ENCODE measurements at regions not wholly inside any gene's neighbourhood (a gene's known extent, or its start where the extent isn't known, plus 50 kb on each side); places are given as distances from the start of the nearest gene placed in this dataset.

DNA sequence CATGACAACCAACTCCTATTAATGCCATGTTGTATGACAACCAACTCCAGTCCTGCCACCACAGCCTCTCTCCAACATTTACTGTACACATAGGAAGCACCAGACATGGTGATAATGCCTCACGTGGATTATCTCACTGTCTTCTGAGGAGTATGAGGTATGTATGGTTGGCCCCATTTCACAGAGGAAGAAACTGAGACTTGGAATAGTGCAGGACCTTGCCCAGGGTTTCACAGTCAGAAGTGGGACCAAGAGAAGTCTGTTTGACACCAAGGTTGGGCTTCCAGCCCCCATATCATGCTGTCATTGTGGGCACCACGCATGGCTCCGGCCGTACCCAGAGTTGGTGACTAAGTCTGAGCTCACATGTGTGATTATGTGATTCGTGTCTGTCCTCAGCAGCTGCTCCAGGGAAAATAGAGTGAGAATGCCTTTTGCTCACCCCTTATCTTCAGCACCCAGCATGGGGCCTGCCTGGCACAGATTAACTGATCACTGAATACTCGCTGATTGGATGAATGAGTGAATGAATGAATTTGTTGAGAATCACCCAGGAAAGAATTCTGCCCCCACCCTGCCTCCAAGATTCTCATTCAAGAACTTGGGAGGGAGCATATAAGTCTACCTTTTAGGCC is 204.1 kb upstream of the NLRP1 start:
- intact Hi-C loops (cut with micrococcal nuclease): no loop called here
- H3K9me3 ChIP-seq (ENCODE audit: control insufficient read depth, insufficient read depth, low read length): peaks cover 5% of the 10 kb centered on the region
- DNase-seq (no peak), ATAC-seq (no peak)
- no peak overlapping the region for H3K27ac ChIP-seq (ENCODE audit: low read length)
- no peaks in the 10 kb centered on the region for H3K4me1 ChIP-seq (ENCODE audit: control insufficient read depth, insufficient read depth, low read length)
- no peaks in the 10 kb centered on the region for H3K36me3 ChIP-seq (ENCODE audit: control insufficient read depth, insufficient read depth, low read length)
- no peak overlapping the region for H3K4me3 ChIP-seq (ENCODE audit: low read length)
- no peaks in the 10 kb centered on the region for H3K36me3 Mint-ChIP-seq
- H3K9me3 Mint-ChIP-seq: peaks cover 0 to 3% of the 10 kb centered on the region in 2 donors
- peaks cover 10 to 39% of the 10 kb centered on the region in 2 donors for H3K27me3 Mint-ChIP-seq (ENCODE audit: low read depth in 2 of 2)
- H3K27me3 ChIP-seq (ENCODE audit: control insufficient read depth, insufficient read depth, low read length): no peaks in the 10 kb centered on the region
- no peak overlapping the region for H3K27ac Mint-ChIP-seq
- H3K4me1 Mint-ChIP-seq: no peaks in the 10 kb centered on the region
- TF ChIP-seq, protein P1, sequence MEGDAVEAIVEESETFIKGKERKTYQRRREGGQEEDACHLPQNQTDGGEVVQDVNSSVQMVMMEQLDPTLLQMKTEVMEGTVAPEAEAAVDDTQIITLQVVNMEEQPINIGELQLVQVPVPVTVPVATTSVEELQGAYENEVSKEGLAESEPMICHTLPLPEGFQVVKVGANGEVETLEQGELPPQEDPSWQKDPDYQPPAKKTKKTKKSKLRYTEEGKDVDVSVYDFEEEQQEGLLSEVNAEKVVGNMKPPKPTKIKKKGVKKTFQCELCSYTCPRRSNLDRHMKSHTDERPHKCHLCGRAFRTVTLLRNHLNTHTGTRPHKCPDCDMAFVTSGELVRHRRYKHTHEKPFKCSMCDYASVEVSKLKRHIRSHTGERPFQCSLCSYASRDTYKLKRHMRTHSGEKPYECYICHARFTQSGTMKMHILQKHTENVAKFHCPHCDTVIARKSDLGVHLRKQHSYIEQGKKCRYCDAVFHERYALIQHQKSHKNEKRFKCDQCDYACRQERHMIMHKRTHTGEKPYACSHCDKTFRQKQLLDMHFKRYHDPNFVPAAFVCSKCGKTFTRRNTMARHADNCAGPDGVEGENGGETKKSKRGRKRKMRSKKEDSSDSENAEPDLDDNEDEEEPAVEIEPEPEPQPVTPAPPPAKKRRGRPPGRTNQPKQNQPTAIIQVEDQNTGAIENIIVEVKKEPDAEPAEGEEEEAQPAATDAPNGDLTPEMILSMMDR (IDR thresholded peaks at IDR 0.05): no peak
- H3K4me3 Mint-ChIP-seq: no peak overlapping the region
- WGBS (ENCODE audit: insufficient coverage): 86% methylated on average over 5 of the region's 6 CpGs

DNA sequence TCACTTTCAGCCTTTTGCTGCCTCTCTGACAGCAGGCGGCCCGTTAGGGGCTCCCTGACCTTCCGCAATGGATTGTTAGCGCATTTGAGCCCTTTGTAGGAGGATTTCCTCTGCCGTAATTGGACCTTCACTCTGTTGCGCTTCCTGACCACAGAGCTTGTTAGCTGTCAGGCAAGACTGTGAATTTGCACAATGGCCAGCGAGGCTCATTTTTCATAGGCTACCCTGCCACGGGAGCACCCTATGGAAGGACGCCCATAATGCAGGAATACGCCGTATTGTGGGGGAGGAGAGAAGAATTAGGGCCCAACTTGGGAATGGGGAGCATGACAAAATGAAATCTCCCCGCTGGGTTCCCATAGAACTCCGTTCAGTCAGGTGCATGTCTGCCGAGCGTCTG is 205.2 kb upstream of the NLRP1 start:
- no peak overlapping the region for H3K27ac Mint-ChIP-seq

DNA sequence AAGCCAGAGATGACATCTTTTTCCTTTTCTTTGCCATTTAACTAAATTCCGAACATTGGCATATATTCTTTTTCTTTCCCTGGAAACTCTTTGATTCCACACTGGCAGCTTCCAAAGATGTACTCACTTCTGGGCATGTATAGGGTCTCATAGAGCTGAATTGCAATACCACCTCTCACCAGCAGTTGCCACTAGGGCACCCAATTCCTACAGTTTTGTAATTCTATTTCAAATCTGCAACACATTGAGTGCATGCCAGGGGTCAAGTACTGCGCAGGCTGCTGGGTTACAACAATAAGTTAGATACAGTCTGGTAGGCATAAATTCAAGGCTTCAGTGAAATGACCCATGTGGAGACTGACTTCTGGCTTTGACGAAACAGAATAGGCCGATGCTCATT is 208.8 kb upstream of the NLRP1 start:
- H3K9me3 Mint-ChIP-seq: peaks cover 0 to 3% of the 10 kb centered on the region in 2 donors
- no peak overlapping the region for H3K4me3 Mint-ChIP-seq
- TF ChIP-seq, protein P1 (IDR thresholded peaks at IDR 0.05): no peak
- Histone ChIP-seq H3K4me3 (ENCODE audit: low read length) (no peak overlapping the region), H3K9me3 (ENCODE audit: control insufficient read depth, insufficient read depth, low read length) (peaks cover 5% of the 10 kb centered on the region), H3K36me3 (ENCODE audit: control insufficient read depth, insufficient read depth, low read length) (no peaks in the 10 kb centered on the region), H3K27me3 (ENCODE audit: control insufficient read depth, insufficient read depth, low read length) (no peaks in the 10 kb centered on the region), H3K4me1 (ENCODE audit: control insufficient read depth, insufficient read depth, low read length) (no peaks in the 10 kb centered on the region), H3K27ac (ENCODE audit: low read length) (no peak overlapping the region)
- no peaks in the 10 kb centered on the region for H3K4me1 Mint-ChIP-seq
- no peak overlapping the region for H3K27ac Mint-ChIP-seq
- WGBS (ENCODE audit: insufficient coverage): 90% methylated on average over 4 of the region's 4 CpGs
- no peaks in the 10 kb centered on the region for H3K36me3 Mint-ChIP-seq
- no peak for DNase-seq
- intact Hi-C loops (cut with micrococcal nuclease): no loop called here
- ATAC-seq: no peak
- peaks cover 14 to 51% of the 10 kb centered on the region in 2 donors for H3K27me3 Mint-ChIP-seq (ENCODE audit: low read depth in 2 of 2)

More for the DNA sequence above, 205.2 kb upstream of the NLRP1 start:
- Histone ChIP-seq H3K9me3 (ENCODE audit: control insufficient read depth, insufficient read depth, low read length) (peaks cover 5% of the 10 kb centered on the region), H3K27me3 (ENCODE audit: control insufficient read depth, insufficient read depth, low read length) (no peaks in the 10 kb centered on the region), H3K36me3 (ENCODE audit: control insufficient read depth, insufficient read depth, low read length) (no peaks in the 10 kb centered on the region), H3K27ac (ENCODE audit: low read length) (no peak overlapping the region), H3K4me1 (ENCODE audit: control insufficient read depth, insufficient read depth, low read length) (no peaks in the 10 kb centered on the region), H3K4me3 (ENCODE audit: low read length) (no peak overlapping the region)
- peaks cover 10 to 39% of the 10 kb centered on the region in 2 donors for H3K27me3 Mint-ChIP-seq (ENCODE audit: low read depth in 2 of 2)
- H3K4me1 Mint-ChIP-seq: no peaks in the 10 kb centered on the region
- no peak for DNase-seq
- H3K9me3 Mint-ChIP-seq: peaks cover 0 to 3% of the 10 kb centered on the region in 2 donors
- WGBS (ENCODE audit: insufficient coverage): 57% methylated on average over 15 of the region's 15 CpGs
- intact Hi-C loops (cut with micrococcal nuclease): no loop called here
- no peak for ATAC-seq
- TF ChIP-seq, protein P1 (IDR thresholded peaks at IDR 0.05): no peak
- H3K4me3 Mint-ChIP-seq: no peak overlapping the region
- no peaks in the 10 kb centered on the region for H3K36me3 Mint-ChIP-seq

DNA sequence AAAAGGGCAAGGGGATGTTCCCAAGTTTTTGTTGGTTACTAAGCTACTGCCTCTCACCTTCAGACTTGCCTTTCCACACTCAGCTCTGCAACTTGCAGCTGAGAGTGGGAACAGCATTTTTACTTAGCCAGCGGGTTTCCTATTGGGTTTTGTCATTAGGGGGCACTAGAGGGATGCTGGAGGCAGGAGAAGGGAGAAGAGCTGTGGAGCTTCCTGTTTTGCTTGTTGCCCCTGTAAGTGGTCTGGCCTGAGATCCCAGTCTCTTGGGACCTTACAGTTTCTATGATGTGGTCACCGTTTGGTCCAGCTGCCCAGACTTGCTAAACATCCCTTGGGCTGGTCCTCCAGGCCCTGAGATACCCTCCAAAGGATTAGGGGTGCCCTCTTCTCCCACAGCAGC is 209.6 kb upstream of the NLRP1 start:
- no peaks in the 10 kb centered on the region for H3K4me1 Mint-ChIP-seq
- peaks cover 0 to 3% of the 10 kb centered on the region in 2 donors for H3K9me3 Mint-ChIP-seq

More for the DNA sequence above, 209.6 kb upstream of the NLRP1 start:
- Histone ChIP-seq H3K4me3 (ENCODE audit: low read length) (no peak overlapping the region), H3K9me3 (ENCODE audit: control insufficient read depth, insufficient read depth, low read length) (peaks cover 5% of the 10 kb centered on the region), H3K27ac (ENCODE audit: low read length) (no peak overlapping the region), H3K27me3 (ENCODE audit: control insufficient read depth, insufficient read depth, low read length) (no peaks in the 10 kb centered on the region), H3K4me1 (ENCODE audit: control insufficient read depth, insufficient read depth, low read length) (no peaks in the 10 kb centered on the region), H3K36me3 (ENCODE audit: control insufficient read depth, insufficient read depth, low read length) (no peaks in the 10 kb centered on the region)
- intact Hi-C loops (cut with micrococcal nuclease): no loop called here
- H3K27me3 Mint-ChIP-seq (ENCODE audit: low read depth in 2 of 2): peaks cover 14 to 52% of the 10 kb centered on the region in 2 donors
- no peaks in the 10 kb centered on the region for H3K36me3 Mint-ChIP-seq
- TF ChIP-seq, protein P1 (IDR thresholded peaks at IDR 0.05): no peak
- ATAC-seq (no peak), DNase-seq (no peak)
- H3K4me3 Mint-ChIP-seq: no peak overlapping the region
- 24% methylated on average over 2 of the region's 2 CpGs for WGBS (ENCODE audit: insufficient coverage)
- no peak overlapping the region for H3K27ac Mint-ChIP-seq
